Adipose tissue (tissue), 3 donors: ENCODE measurements at regions not wholly inside any gene's neighbourhood (a gene's known extent, or its start where the extent isn't known, plus 50 kb on each side); places are given as distances from the start of the nearest gene placed in this dataset.
"Not testable (repeated sequence)": the region's sequence is repeated elsewhere in the genome, so short reads cannot be mapped to it uniquely, and the experiment has no call there.

Experiments
- H3K27ac ChIP-seq: one replicate; pipeline ENCODE4 v1.5.1; 2013; ENCODE audit warnings: low read depth, low read length
- WGBS, 3 donors: extraction: QIAGEN DNeasy Blood & Tissue Kit; methylation state at CpG; one replicate each; pipeline ENCODE4 v1.1.7; 2013; 5-methylcytosine and 5-hydroxymethylcytosine counted together
- donor health status: healthy with polysubstance abuse.
- donor health status: Bipolar disorder and iron deficiency.
- donor health status: healthy.

- H3K27ac ChIP-seq = no peak overlapping the region
- 89 to 98% (median 97%) methylated on average over 7 of the region's 7 CpGs for WGBS, 3 donors
Measured at GRCh38 chr3:177438596-177439220, 241.4 kb upstream of the TBL1XR1 start.

DNA sequence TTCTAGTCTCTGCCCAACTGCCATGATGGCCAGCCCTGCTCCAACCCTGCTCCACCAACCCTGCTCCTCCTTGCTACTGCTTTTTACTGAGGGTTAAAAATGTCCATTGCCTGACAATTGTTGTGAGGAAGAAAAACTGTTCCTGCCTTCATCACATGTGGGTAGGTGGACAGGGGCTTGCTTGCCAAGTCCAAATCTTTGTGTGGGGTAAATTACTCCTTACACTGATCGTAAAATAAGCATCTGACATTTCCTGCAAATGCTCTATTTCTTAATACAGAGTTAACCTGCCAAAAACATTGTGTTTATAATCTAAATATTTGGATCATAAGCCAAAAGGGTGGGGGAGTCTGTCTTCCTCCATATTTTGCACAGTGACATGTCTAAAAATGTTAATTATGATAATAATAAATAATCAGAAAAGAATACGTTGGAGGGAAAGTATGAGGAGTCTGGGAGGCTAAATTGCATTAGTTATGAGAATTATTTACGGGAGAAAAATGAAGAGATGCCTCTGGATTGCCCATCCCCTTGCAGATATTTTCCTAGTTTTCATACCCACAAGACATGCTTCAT is 242.5 kb upstream of the TBL1XR1 start:
- H3K27ac ChIP-seq = no peak overlapping the region
- 62 to 72% (median 69%) methylated on average over 3 of the region's 3 CpGs for WGBS, 3 donors

- 91% methylated on average over 8 of the region's 8 CpGs for WGBS, 3 donors
- H3K27ac ChIP-seq = no peak overlapping the region
Measured at GRCh38 chr3:177440456-177441104, 243.3 kb upstream of the TBL1XR1 start.

DNA sequence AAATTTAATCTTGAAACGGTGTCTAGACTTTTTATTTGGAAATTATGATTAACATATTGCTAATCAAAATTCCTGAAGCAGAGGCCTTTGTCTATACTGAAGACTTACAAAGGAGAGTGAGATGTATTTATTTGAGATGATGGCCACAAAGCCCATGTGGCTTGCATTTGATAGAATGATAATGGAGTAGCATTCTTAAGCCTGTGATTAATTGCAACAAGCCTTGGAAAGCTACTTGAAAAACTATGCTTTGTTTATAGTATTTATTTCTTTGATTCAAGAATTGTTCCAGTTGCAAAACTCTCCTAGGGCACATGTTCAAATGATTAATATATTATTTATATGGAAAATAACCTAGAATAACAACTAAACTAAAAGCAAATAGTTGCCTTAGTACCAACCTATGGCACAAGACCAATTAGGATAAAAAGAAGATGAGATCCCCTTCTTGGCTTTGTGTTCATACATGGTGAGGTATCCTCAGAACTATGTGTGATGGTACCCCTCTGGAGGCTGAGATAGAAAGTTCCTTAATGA is 244.1 kb upstream of the TBL1XR1 start:
- WGBS, 3 donors = 87 to 98% (median 96%) methylated on average over 1 of the region's 1 CpG
- no peak overlapping the region for H3K27ac ChIP-seq

- 52 to 80% (median 54%) methylated on average over 12 of the region's 12 CpGs for WGBS, 3 donors
- H3K27ac ChIP-seq = no peak overlapping the region
Measured at GRCh38 chr3:177441813-177442646, 244.7 kb upstream of the TBL1XR1 start.

DNA sequence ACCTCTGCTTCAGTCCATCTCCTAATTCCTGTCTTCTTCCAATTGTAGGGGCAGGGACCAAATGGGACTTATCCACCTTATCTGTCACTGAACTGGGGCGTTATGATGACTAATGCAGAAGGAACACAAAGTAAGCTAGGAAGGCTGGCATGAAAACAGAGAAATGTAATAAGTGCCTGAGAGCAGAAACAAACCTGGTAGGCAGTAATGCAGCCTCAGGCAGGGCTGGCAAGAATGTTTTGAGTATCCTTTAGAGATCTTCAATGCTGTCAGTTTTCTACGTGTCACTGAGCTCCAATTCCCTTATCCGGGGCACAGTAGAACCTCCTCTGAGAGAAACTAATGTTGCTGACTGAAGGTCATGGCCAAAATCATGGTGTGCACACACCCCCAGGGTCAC is 246.2 kb upstream of the TBL1XR1 start:
- 27 to 64% (median 61%) methylated on average over 3 of the region's 3 CpGs for WGBS, 3 donors
- no peak overlapping the region for H3K27ac ChIP-seq

GRCh38 chr3:177444696-177445095 is 247.4 kb upstream of the TBL1XR1 start:
- WGBS, 3 donors = 86 to 92% (median 91%) methylated on average over 1 of the region's 1 CpG

GRCh38 chr3:177445549-177445948 is 248.3 kb upstream of the TBL1XR1 start:
- H3K27ac ChIP-seq = no peak overlapping the region

More at GRCh38 chr3:177444696-177445095, 247.4 kb upstream of the TBL1XR1 start:
- no peak overlapping the region for H3K27ac ChIP-seq

- H3K27ac ChIP-seq = no peak overlapping the region
- WGBS, 3 donors = 58 to 80% (median 69%) methylated on average over 6 of the region's 6 CpGs
Measured at GRCh38 chr3:177446165-177446601, 248.9 kb upstream of the TBL1XR1 start.

DNA sequence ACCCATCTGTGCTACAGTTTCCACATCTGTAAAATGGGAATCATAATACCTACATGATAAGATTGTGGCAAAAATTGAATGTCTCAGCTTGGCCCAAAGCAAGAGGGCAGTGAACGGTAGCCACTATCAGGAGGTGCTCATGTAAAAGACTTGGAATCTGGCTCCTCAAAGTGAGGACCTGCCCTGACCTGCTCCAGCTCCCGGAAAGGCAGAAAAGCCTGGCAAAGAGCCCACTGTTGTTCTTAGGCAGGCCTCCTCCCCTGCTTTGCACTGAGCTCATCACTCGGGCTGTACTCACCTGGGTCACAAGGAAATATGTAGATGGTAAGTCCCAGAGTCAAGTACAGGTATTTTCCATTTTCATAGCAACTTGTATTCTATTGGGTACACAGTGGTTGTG is 250.7 kb upstream of the TBL1XR1 start:
- no peak overlapping the region for H3K27ac ChIP-seq
- 42 to 74% (median 65%) methylated on average over 3 of the region's 3 CpGs for WGBS, 3 donors

- WGBS, 3 donors = 36 to 77% (median 51%) methylated on average over 3 of the region's 3 CpGs
- H3K27ac ChIP-seq = no peak overlapping the region
Measured at GRCh38 chr3:177448987-177449359, 251.7 kb upstream of the TBL1XR1 start.

DNA sequence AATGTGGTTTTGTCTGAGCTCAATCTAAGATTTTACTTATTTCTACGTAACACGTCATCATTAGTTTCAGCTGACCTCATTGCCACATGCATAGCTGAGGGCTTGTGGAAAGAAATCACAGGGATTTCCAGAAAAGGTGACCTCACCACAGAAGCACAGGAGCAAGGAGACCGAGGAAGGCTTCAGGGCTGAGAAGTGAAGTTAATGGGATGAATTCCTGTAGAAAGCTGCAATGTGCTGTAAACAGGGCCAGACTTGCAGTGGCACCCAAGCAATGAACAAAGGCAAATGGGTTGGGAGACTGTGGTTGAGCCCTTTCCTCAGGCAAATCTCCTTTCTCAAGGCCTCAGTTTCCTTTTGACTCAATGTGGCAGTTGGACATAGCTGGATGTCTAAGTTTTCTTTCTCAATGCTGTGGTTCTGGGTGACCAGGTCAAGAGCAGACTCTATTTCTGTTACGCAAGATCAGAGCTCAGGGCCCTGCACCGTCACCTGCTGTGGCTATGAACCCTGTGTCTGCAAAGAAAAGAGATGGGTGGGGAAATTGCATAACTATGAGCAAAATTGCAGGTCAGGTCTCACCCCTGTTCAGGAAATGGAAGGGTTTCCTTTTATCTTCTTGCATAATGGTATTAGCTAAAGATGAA is 252.2 kb upstream of the TBL1XR1 start:
- H3K27ac ChIP-seq = no peak overlapping the region
- WGBS, 3 donors = 58 to 93% (median 63%) methylated on average over 5 of the region's 5 CpGs

DNA sequence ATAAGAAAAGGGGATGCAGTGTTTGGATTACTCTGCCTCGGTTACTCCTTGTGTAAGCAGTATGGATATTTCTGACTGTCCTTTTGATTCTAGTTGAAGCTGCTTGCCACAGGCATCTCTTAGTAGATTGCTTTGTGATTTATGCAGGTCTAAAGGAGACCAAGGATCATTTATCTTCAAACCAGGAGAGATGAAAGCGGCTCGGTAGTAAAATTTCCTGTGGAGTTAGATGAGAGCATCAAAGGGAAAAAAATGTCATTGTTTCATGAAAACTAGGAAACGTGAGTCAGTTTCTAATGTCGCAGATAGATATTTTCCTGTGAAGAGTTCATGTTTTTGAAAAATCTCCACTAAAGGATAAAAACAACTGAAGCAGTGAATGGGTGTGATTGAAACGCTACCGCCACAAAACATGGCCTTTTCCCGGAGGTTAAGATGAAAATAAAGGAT is 254.0 kb upstream of the TBL1XR1 start:
- 67 to 75% (median 73%) methylated on average over 8 of the region's 8 CpGs for WGBS, 3 donors
- no peak overlapping the region for H3K27ac ChIP-seq

DNA sequence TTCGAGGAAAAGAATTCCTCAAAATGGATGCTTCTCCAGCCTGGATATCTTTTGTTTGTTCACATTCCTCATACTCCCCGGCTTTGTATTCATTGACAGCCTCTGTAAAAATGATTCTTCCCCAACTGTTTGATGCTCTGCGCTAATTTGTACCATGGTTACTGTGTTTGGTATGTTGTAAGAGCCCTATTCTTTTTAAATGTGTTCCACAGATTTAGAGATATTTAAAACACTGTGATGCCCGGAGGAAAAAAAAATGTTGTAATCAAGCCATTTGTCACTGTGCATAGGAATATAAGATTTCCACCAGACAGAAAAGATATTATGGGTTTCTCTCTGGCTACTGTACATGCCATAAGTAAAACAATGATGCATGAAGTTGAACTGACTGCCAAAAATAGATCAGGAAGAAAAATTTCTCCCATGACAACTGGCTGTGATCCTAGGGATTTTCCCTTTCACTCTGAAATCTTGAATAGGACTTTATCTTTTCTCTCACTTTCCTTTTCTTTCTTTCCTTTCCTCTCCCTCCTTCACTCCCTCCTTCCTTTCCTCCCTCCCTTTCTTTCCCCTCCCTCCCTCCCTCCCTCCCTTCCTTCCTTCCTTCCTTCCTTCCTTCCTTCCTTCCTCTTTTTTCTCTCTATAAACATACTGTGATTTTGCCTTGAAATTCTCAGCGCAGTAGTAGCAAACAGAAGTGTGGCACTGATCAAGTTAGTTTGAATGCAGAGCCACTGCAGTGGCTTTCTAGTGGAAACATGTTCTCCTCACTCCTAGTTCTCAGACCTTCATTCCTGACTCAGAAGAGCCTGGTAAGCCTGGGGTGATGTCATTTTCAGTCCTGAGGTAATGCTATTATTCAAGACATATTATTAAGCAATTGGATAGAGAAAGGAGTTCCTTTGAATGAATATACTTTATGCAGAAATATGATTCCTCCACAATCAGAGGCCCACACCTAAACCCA is 254.9 kb upstream of the TBL1XR1 start:
- no peak overlapping the region for H3K27ac ChIP-seq
- WGBS, 3 donors = 28 to 44% (median 34%) methylated on average over 5 of the region's 5 CpGs

DNA sequence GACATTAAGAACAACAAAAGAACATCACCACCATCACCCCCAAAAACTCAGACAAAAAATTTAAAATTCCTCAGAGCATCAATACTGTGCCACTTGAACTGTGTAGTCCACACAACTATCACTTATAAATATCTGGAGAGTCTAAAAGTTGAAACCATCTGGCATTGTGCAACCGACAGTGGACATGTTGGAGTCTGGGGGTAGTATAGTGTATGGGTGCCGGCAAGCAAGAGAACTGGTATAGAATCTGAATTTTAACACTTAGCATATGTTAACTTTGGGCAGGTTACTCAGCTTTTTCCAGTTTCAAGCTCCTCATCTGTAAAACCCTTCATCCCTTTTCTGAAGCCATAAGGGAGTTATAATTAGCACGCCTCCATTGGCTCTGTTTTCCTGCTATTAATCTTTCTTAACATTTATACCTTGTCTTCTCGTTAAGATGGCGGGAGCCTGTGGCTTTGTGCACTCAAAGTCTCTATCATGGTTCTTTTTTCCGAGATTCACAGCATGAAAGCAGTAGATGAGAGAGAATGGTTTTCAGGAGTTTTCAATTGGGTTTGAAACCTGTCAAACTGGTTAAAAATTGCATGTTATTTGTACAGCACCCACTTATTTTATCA is 255.7 kb upstream of the TBL1XR1 start:
- 92 to 93% (median 93%) methylated on average over 6 of the region's 6 CpGs for WGBS, 3 donors
- H3K27ac ChIP-seq = no peak overlapping the region

DNA sequence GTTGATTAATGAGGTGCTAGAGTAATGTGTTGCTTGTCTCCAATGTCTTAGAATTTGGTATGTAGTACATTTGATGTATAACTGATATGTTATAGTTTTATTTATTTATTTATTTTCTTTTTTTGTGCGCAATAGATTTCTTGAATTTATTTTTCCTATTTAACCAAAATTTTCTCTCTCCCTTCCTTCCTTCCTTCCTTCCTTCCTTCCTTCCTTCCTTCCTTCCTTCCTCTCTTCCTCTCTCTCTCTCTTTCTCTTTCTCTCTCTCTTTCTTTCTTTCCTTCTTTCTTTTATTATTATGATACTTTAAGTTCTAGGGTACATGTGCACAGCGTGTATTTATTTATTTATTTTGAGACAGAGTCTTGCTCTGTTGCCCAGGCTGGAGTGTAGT is 256.2 kb upstream of the TBL1XR1 start:
- H3K27ac ChIP-seq = no peak overlapping the region
- WGBS, 3 donors = 97 to 100% (median 98%) methylated on average over 2 of the region's 2 CpGs

GRCh38 chr3:177457204-177457603 is 259.9 kb upstream of the TBL1XR1 start:
- WGBS, 3 donors = 96 to 100% (median 100%) methylated on average over 1 of the region's 1 CpG
- not testable (repeated sequence) for H3K27ac ChIP-seq
